Stimulated activated CD8-positive, alpha-beta memory T cell treated with anti-CD3 and anti-CD28 coated beads, Interleukin-12 subunit alpha, Interleukin-12 subunit beta, amount 100 ng/mL, for 24 hours (primary cell): ENCODE measurements at regions not wholly inside any gene's neighbourhood (a gene's known extent, or its start where the extent isn't known, plus 50 kb on each side); places are given as distances from the start of the nearest gene placed in this dataset.

Experiments
- DNase-seq: peaks from one replicate; pipeline ENCODE4 v3.0.0-alpha.2; 2020; ENCODE audit errors: extremely low read depth

GRCh38 chr2:147135376-147135775 lies 709.5 kb upstream of the ACVR2A start:
- DNase-seq, result no peak

- DNase-seq, result no peak
Measured at GRCh38 chr2:147133286-147133908, 711.4 kb upstream of the ACVR2A start.

- DNase-seq, result no peak
Measured at GRCh38 chr2:147125145-147125544, 719.7 kb upstream of the ACVR2A start.

- DNase-seq, result no peak
Measured at GRCh38 chr2:147122944-147123343, 721.9 kb upstream of the ACVR2A start.

GRCh38 chr2:147110962-147111361 lies 733.9 kb upstream of the ACVR2A start:
- no peak for DNase-seq

GRCh38 chr2:147110317-147110716 lies 734.5 kb upstream of the ACVR2A start:
- no peak for DNase-seq

GRCh38 chr2:147109291-147109690 lies 735.5 kb upstream of the ACVR2A start:
- no peak for DNase-seq

GRCh38 chr2:147108548-147108947 lies 736.3 kb upstream of the ACVR2A start:
- no peak for DNase-seq

- DNase-seq, result no peak
Measured at GRCh38 chr2:147101941-147102790, 742.7 kb upstream of the ACVR2A start.

GRCh38 chr2:147100406-147101035 lies 744.3 kb upstream of the ACVR2A start:
- no peak for DNase-seq

- DNase-seq, result no peak
Measured at GRCh38 chr2:147099845-147100244, 745.0 kb upstream of the ACVR2A start.

GRCh38 chr2:147098940-147099339 lies 745.9 kb upstream of the ACVR2A start:
- DNase-seq, result no peak

- DNase-seq, result no peak
Measured at GRCh38 chr2:147097747-147098146, 747.1 kb upstream of the ACVR2A start.

GRCh38 chr2:147096671-147097070 lies 748.2 kb upstream of the ACVR2A start:
- no peak for DNase-seq

GRCh38 chr2:147095376-147095775 lies 749.5 kb upstream of the ACVR2A start:
- no peak for DNase-seq

- no peak for DNase-seq
Measured at GRCh38 chr2:147094077-147094476, 750.8 kb upstream of the ACVR2A start.

GRCh38 chr2:147092266-147092665 lies 752.6 kb upstream of the ACVR2A start:
- no peak for DNase-seq

- DNase-seq, result no peak
Measured at GRCh38 chr2:147091448-147091847, 753.4 kb upstream of the ACVR2A start.

GRCh38 chr2:147088871-147089270 lies 756.0 kb upstream of the ACVR2A start:
- DNase-seq, result no peak

GRCh38 chr2:147086715-147087114 lies 758.1 kb upstream of the ACVR2A start:
- DNase-seq, result no peak

GRCh38 chr2:147083664-147084063 lies 761.2 kb upstream of the ACVR2A start:
- no peak for DNase-seq

GRCh38 chr2:147082850-147083522 lies 761.8 kb upstream of the ACVR2A start:
- peak; percentile 7 for DNase-seq
